ENCODE measurements at regions not wholly inside any gene's neighbourhood (a gene's known extent, or its start where the extent isn't known, plus 50 kb on each side); places are given as distances from the start of the nearest gene placed in this dataset.
"Not testable (repeated sequence)": the region's sequence is repeated elsewhere in the genome, so short reads cannot be mapped to it uniquely, and the experiment has no call there.

- DNase-seq, result no peak
These were observed 507.5 kb downstream of the NAV3 start for GRCh38 chr12:78338054-78338785.

DNA sequence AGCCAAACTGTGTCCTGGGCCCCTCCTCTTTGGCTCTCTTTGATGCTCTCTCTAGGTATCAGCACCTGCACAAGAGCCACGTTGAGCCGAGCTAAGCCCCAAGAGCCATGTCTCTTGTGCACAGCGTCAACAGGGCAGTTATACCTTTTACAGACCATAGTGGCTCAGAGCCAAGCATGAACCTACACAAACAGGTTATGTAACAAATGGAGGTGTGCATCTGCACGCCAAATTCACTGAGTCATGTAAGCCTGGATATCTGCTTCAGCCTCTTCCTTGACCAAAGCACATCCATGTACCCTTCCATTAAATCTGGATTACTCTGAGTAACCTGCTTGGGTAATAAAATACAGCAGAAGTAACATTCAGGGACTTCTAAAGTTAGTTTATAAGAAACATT is 509.7 kb downstream of the NAV3 start:
- peak; percentile 41 for DNase-seq

DNA sequence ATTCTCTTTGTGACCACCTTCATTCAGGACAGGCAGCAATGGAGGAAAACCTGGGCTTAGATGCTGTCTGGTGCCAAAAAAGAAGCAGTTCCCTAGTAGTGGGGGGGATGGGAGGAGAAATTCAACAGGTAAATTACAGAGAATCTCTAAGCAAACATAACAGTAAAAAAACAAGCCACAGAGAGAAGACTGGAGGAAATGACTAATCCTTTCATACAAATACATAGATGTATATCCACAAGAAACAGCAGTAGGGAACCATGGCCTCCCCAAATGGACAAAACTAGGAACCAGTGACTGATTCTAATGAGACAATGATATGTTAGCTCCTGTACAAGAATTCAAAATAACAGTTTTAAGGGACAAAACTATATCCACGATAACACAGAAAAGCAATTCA is 513.0 kb downstream of the NAV3 start:
- peak; percentile 78 for DNase-seq

DNA sequence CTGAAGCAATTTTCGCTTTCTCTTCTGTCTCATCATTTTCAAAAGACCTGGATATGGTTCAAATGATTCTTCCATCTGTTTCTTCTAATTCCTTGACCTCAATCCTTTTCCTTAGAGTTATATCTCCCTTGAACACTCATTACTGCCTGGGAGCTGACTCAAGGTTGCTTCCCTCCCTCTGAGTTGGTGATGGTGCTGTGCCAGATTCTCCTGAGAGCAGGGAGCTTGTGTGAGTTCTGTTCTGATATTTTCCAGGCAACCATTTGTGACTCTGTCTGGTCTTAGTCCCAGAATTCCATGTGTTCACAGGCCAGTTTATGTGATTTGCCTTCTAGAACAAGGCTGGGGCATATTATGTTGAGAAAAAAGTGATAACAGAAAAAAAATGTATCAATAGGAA is 505.1 kb upstream of the SYT1 start:
- DNase-seq, result no peak

DNA sequence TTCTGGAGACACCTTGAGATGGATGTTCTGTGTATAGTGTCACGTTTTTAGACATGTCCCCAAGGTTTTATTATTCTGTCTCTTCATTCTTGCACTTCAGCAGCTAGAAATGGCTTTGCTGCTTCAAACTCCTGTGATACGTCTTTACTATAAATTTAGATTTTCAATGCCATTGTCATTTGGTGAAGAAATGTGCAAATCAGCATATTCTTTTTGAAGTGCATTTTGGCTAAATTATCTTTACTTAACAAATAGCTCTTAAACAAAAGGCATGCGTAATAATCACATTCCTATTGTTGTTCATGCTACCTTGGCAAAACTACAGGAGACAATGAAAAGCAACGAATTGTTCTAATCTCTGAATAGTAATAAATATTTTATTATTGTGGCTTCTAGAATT is 502.9 kb upstream of the SYT1 start:
- no peak for DNase-seq

- DNase-seq, result no peak
These were observed 493.3 kb upstream of the SYT1 start for GRCh38 chr12:78371284-78371683.

- DNase-seq, result no peak
These were observed 489.1 kb upstream of the SYT1 start for GRCh38 chr12:78375461-78375860.

- no peak for DNase-seq
These were observed 488.3 kb upstream of the SYT1 start for GRCh38 chr12:78376257-78376656.

- not testable (repeated sequence) for DNase-seq
These were observed 485.5 kb upstream of the SYT1 start for GRCh38 chr12:78379065-78379464.

DNA sequence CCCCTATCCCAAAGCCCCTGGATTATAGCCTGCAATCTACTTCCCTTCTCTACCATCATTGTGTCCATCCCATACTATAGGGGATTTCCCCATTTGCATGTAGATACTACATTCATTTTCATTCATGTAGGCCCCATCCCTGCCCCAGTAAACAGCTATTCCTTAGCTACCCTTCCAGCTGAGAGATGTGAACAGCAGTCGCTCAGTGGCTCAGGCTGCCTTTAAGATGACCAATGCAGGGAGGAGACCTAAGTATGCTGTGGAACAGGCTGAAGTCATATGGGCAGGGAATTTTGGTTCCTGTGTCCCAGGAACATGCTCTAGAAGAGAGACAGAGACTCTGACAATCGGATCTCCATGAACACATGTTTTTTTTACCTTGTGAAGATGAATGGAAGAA is 481.2 kb upstream of the SYT1 start:
- no peak for DNase-seq

GRCh38 chr12:78384541-78384940 is 480.0 kb upstream of the SYT1 start:
- no peak for DNase-seq

DNA sequence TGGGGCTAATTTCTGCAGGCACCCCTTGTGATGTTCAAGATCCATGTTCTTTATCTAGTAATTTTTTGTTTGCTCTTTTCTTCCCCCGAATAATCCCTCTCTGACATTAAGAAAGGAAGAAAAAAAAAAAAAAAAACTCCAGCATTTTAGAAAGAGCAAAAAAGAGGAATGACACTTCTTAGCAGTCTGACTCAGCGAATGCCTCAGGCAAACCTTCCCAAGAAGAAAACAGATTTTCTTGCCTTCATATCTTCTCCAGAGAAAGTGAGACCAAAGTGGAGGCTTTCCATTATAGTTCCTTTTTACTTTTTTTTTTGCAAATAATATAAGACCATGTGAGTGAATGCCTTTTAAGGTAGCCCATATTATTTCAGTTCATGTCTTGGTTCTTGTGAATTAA is 479.0 kb upstream of the SYT1 start:
- DNase-seq, result no peak

DNA sequence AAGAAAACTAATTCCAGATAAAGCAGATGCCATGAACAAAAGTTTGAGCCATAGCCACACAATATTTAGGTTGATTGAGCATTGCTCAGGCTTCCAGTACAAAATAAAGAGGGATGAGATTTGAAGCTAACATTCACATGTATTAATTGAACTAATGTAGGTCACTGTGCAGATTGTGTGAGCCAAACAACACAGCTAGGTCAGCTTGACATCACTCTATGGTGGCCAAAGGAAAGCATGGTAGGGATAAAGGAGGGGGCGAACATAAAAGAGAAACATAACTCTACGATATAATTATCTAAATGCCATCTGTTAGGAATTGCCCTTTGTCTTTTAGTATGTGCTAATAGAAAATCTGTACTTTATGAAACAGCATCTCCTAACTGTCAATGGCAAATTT is 477.7 kb upstream of the SYT1 start:
- no peak for DNase-seq

- DNase-seq, result no peak
These were observed 476.9 kb upstream of the SYT1 start for GRCh38 chr12:78387721-78388120.

DNA sequence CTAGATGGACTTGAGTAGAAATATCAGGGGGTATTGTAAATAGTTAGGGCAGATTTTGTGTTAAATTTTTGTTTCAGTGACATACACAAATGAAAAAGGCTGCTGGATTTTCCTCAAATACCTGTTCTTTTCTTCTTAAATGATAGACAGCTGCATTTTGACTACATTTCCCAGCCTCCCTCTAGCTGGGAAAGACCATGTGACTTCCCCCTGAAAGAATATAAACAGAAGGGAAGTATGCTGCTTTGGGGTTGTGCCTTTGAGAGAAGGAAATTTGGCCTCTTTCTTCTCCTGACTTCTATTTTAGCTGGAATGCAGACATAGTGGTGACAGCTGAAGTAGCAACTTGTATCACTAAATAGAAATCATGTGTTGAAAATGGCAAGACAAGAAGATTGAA is 476.1 kb upstream of the SYT1 start:
- no peak for DNase-seq

DNA sequence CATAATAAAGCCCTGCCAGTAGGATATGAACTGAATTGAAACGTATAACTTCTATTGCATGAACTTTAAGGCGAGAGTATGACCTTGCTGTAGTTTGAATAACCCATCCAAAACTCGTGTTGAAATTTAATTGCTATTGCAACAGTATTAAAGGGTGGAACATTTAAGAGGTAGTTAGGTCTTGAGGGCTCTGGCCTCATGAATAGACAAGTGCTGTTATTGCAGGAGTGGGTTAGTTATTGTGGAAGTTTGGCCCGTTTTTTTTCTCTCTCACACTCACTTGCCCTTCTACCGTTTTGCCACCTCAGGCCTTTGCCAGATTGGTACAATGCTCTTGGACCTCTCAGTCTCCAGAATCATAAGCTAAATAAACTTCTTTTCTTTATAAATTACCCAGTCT is 473.7 kb upstream of the SYT1 start:
- no peak for DNase-seq

- peak; percentile 56 for DNase-seq
These were observed 471.7 kb upstream of the SYT1 start for GRCh38 chr12:78392918-78393317.

- no peak for DNase-seq
These were observed 468.6 kb upstream of the SYT1 start for GRCh38 chr12:78395961-78396360.

- DNase-seq, result no peak
These were observed 468.0 kb upstream of the SYT1 start for GRCh38 chr12:78396538-78396937.

DNA sequence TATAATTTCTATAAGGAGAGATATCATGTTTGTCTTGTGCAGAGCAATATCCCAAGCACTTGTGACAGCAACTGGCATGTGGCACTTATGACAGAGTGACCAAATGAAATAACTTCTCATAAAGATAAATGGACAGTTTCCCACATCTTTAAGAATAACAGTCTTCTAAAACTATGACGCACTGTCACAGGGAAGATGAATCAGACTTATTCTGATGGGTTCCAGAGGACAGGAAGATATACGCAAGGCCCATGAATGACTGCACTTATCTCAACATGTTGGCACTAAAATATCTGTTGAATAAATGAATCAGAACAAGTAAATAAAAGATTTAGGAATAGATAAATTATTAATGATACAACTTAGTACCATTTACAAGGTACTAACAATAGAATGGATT is 465.8 kb upstream of the SYT1 start:
- no peak for DNase-seq

- DNase-seq, result no peak
These were observed 462.0 kb upstream of the SYT1 start for GRCh38 chr12:78402366-78403134.

DNA sequence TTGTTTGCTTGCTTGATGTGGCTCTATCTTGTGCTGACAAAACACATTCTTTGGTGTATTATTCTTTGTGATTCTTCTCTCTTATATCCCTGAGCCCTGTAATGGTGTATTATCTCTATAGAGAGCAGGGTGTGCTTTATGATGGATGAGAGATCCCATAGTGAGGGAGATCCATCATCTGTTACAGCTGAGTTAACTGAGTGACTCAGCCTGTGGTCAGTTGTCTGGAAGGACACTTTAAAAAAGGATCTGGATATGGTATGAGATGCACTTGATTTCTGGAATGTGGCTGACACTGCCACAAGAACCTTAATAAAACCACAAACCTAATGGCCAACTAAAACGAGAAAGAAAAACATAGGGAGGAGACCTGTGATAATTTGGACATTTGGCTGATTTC is 461.4 kb upstream of the SYT1 start:
- DNase-seq, result peak; percentile 52

- DNase-seq, result no peak
These were observed 460.9 kb upstream of the SYT1 start for GRCh38 chr12:78403681-78404080.

GRCh38 chr12:78406213-78406612 is 458.4 kb upstream of the SYT1 start:
- DNase-seq, result no peak

DNA sequence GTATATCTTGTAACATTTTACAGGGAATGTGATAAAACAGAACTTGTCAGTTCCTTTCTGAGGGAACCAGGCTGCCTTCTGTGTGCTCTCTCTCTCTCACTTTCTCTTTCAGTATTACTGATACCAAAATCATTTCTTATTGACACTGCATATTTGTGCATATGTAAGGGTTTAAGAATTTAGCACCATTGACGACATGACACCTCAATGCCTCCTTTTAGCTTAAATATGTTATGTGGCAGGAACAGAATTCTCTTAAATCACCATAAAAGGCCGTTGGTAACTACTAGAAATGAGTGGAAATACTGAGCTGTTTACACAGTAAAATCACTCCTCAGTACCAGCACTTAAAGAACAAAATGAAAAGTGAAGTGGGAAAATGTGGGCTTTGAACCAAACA is 457.7 kb upstream of the SYT1 start:
- DNase-seq, result peak; percentile 57

All from DMS53 (cell line).